Pancreas (tissue), 10 donors: ENCODE measurements at regions not wholly inside any gene's neighbourhood (a gene's known extent, or its start where the extent isn't known, plus 50 kb on each side); places are given as distances from the start of the nearest gene placed in this dataset.

Source experiments
- ATAC-seq, 4 donors: fragments of 200-7000 bp; cut with Tn5 transposase; one replicate each; pipeline versions ENCODE4 v1.8.0 to v1.9.1; 2020; ENCODE audit warnings: mild to moderate bottlenecking in 4 of 4, moderate library complexity in 4 of 4
- DNase-seq, 6 donors: peaks; one replicate each; pipeline ENCODE4 v3.0.0-alpha.2; 2020
- FAIRE-seq: peaks from 2 replicates; lab custom pipeline; 2012; peaks lifted over from hg19 to GRCh38; lab: Jason Lieb, UNC
- H3K27ac ChIP-seq, 4 donors: fragments of 200-600 bp; sonication (generic); 1 replicate in 3 of 4; 2 replicates in 1 of 4; pipeline versions ENCODE4 v1.5.0 to v1.8.0; 2020
- H3K27me3 ChIP-seq, 4 donors: fragments of 200-600 bp; one replicate each; pipeline ENCODE4 v1.8.0; 2021
- H3K36me3 ChIP-seq, 3 donors: fragments of 200-600 bp; sonication (generic) in 1 of 3; one replicate each; pipeline versions ENCODE4 v1.5.0 to v1.8.0; 2020 to 2021
- H3K4me1 ChIP-seq, 3 donors: fragments of 200-600 bp; one replicate each; pipeline ENCODE4 v1.8.0; 2021
- H3K4me3 ChIP-seq, 4 donors: fragments of 200-600 bp; sonication (generic) in 2 of 4; one replicate each; pipeline versions ENCODE4 v1.5.0 to v1.8.0; 2020 to 2021
- H3K9me3 ChIP-seq, 4 donors: fragments of 200-600 bp; one replicate each; pipeline ENCODE4 v1.8.0; 2021
- WGBS, 2 donors: extraction: QIAGEN DNeasy Blood & Tissue Kit; methylation state at CpG; one replicate each; pipeline ENCODE4 v1.1.7; 2013; 5-methylcytosine and 5-hydroxymethylcytosine counted together
- intact Hi-C, 3 donors: fragments of 100-400 bp; cut with DNase I; formaldehyde crosslinking; loops; one replicate each; pipeline versions ENCODE4 v1.11.1 to v1.14.2; 2022
- TF ChIP-seq, protein P1 (sequence below), 4 donors: fragments of 200-600 bp; sonication (generic) in 3 of 4; IDR thresholded peaks; one replicate each; pipeline versions ENCODE4 v1.5.0 to v1.8.0; 2021; ENCODE audit warnings: antibody characterized with exemption in 4 of 4
- donor health status: healthy with polysubstance abuse.
- donor health status: DM: no; HTN: no; CAD: no; lungs with moderate emphysema.
- donor health status: DM: no; HTN: no; CAD: no.
- donor health status: control.
- donor health status: control.
- donor health status: Bipolar disorder and iron deficiency.
- donor health status: DM: yes; HTN: yes; CAD: no.
- donor health status: DM: no; HTN: no; CAD: no.
- donor health status: DM: no; HTN: no; CAD: no.
- donor health status: DM: yes; HTN: yes; CAD: no.

DNA sequence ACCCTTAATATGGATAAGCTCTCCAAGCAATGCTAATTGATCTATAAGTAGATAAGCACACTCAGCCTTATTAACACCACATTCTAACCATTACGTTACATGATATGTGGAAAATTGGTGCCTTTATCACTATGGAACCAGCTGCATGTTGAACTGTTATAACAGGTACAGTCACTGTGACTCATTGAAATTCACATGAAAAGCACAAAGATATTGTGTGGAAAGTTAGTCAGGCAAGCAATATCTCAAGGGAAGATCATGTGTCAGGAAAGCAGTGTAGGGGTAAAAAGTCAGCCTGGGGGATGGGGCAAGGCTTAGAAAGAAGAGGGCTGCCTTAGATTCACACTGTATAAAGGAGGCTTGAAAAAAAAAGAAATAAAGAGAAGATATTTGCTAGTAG is 313.7 kb upstream of the SMIM31 start:
- Histone ChIP-seq H3K27ac (no peak overlapping the region), H3K27me3 (no peaks in the 10 kb centered on the region), H3K4me3 (no peak overlapping the region), H3K9me3 (no peaks in the 10 kb centered on the region), H3K4me1 (no peaks in the 10 kb centered on the region), H3K36me3 (no peaks in the 10 kb centered on the region)
- no peak for FAIRE-seq
- WGBS, 2 donors = 41 to 71% methylated on average over 1 of the region's 1 CpG
- no peak for ATAC-seq
- intact Hi-C loops = no loop called here
- TF ChIP-seq, protein P1, sequence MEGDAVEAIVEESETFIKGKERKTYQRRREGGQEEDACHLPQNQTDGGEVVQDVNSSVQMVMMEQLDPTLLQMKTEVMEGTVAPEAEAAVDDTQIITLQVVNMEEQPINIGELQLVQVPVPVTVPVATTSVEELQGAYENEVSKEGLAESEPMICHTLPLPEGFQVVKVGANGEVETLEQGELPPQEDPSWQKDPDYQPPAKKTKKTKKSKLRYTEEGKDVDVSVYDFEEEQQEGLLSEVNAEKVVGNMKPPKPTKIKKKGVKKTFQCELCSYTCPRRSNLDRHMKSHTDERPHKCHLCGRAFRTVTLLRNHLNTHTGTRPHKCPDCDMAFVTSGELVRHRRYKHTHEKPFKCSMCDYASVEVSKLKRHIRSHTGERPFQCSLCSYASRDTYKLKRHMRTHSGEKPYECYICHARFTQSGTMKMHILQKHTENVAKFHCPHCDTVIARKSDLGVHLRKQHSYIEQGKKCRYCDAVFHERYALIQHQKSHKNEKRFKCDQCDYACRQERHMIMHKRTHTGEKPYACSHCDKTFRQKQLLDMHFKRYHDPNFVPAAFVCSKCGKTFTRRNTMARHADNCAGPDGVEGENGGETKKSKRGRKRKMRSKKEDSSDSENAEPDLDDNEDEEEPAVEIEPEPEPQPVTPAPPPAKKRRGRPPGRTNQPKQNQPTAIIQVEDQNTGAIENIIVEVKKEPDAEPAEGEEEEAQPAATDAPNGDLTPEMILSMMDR (IDR thresholded peaks at IDR 0.05) = no peak
- DNase-seq = no peak

DNA sequence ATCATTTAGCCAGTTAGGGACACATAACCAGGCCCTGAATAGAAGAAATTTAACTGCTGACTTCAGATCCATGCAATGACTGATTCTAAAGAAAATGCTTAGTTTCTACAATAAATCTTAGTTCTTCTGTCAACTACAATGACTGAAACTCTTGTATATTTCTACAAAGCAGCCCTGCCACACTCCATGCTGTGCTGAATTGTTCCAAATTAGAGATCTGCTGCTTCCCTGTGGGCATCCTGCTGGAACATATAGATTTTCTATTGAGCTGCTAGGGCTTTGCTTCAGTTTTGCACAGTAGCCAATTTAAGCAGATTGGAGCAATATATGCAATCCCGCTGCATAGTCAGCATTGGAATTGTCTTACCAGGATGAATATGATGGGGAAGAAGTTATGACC is 312.8 kb upstream of the SMIM31 start:
- Histone ChIP-seq H3K4me3 (no peak overlapping the region), H3K27me3 (no peaks in the 10 kb centered on the region), H3K4me1 (no peaks in the 10 kb centered on the region), H3K9me3 (no peaks in the 10 kb centered on the region), H3K36me3 (no peaks in the 10 kb centered on the region), H3K27ac (no peak overlapping the region)
- WGBS, 2 donors = 82 to 87% methylated on average over 1 of the region's 1 CpG
- intact Hi-C loops = no loop called here
- no peak for DNase-seq
- no peak for ATAC-seq
- FAIRE-seq = no peak
- TF ChIP-seq, protein P1 (IDR thresholded peaks at IDR 0.05) = no peak

DNA sequence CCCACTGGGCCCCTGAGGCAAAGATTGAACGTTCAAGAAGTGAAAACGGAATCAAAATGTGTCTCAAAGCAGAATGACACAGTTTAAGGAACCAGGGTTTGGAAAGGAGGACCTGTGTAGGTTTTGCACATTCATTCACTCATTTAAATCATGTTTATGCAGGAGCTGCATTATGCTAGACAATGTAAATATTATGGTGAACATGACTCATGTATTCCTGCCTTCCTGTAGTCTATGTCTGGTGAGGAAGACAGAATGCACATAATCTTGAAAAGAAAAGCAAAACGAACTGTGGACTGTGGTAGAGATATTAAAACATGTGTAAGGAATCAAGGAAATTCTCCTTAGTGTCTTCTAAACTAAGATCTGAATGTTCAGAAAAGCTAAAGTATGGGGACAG is 311.8 kb upstream of the SMIM31 start:
- no peak for DNase-seq
- FAIRE-seq = no peak
- intact Hi-C loops = no loop called here
- Histone ChIP-seq H3K27ac (no peak overlapping the region), H3K4me1 (no peaks in the 10 kb centered on the region), H3K4me3 (no peak overlapping the region), H3K9me3 (no peaks in the 10 kb centered on the region), H3K36me3 (no peaks in the 10 kb centered on the region), H3K27me3 (no peaks in the 10 kb centered on the region)
- WGBS, 2 donors = 31 to 45% methylated on average over 3 of the region's 3 CpGs
- TF ChIP-seq, protein P1 (IDR thresholded peaks at IDR 0.05) = no peak
- ATAC-seq = no peak

DNA sequence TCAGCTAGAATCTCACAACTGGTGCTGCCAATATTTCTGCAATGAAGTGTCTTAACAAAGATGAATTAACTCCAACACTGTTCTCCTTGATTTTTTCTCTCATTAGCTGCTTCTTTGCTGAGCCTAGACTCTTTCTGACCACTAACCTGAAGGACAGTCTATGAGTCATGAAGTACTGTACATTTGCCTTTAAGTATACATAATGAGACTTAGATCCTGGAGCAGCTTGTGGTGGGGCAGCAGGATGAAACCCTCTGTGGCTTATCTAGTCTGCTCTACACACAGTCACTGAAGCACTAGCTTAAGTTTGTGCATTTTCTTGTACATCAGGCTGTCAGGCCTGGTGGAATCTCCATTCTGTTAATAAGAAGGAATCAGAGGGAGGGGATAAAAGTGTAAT is 307.4 kb upstream of the SMIM31 start:
- intact Hi-C loops = no loop called here
- DNase-seq (no peak), ATAC-seq (no peak), FAIRE-seq (no peak)
- no peaks in the 10 kb centered on the region for H3K4me1 ChIP-seq
- no peaks in the 10 kb centered on the region for H3K27me3 ChIP-seq
- no peak overlapping the region for H3K27ac ChIP-seq
- TF ChIP-seq, protein P1 (IDR thresholded peaks at IDR 0.05) = no peak
- H3K4me3 ChIP-seq = no peak overlapping the region
- H3K9me3 ChIP-seq = no peaks in the 10 kb centered on the region
- H3K36me3 ChIP-seq = no peaks in the 10 kb centered on the region

DNA sequence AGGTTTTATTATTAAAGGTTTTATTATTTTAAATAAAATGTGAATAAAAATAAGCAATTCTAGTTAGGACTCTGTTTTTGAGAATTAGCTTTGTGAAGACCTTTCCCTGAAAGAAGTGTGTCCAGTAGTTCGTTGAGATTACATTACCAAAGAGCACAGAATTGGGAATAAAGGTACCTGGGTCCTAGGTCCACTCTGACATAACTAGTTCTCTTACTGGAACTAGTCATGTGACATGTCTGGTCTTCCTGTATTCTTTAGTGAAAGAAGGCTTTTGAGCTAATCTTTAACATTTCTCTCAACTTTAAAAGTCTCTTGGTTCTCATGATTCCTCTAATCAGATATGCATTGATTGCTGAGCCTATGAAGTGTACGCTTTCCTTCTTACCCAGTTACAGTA is 292.0 kb upstream of the SMIM31 start:
- DNase-seq (no peak), FAIRE-seq (no peak), ATAC-seq (no peak)
- H3K27me3 ChIP-seq = no peaks in the 10 kb centered on the region
- H3K27ac ChIP-seq = no peak overlapping the region
- H3K9me3 ChIP-seq = no peaks in the 10 kb centered on the region
- no peaks in the 10 kb centered on the region for H3K36me3 ChIP-seq
- intact Hi-C loops = no loop called here
- whole genome bisulfite sequencing, 2 donors = 30 to 36% methylated on average over 2 of the region's 2 CpGs
- no peaks in the 10 kb centered on the region for H3K4me1 ChIP-seq
- TF ChIP-seq, protein P1 (IDR thresholded peaks at IDR 0.05) = no peak
- H3K4me3 ChIP-seq = no peak overlapping the region
